C4-2B (cell line): ENCODE measurements at regions not wholly inside any gene's neighbourhood (a gene's known extent, or its start where the extent isn't known, plus 50 kb on each side); places are given as distances from the start of the nearest gene placed in this dataset.

Experiments used
- CTCF ChIP-seq: fragments of 450-650 bp; conservative IDR thresholded peaks from 2 replicates; pipeline ENCODE4 v1.5.1; 2017; ENCODE audit warnings: mild to moderate bottlenecking
- ZFX ChIP-seq: fragments of 450-650 bp; IDR thresholded peaks from 2 replicates; pipeline ENCODE4 v1.6.1; 2017

GRCh38 chr13:69580255-69580654 lies 527.4 kb upstream of the ATXN8OS start:
- TF ChIP-seq CTCF: no peak
- TF ChIP-seq ZFX: no peak
